A549 (cell line): ENCODE measurements at regions not wholly inside any gene's neighbourhood (a gene's known extent, or its start where the extent isn't known, plus 50 kb on each side); places are given as distances from the start of the nearest gene placed in this dataset.

Source experiments
- ATAC-seq, 2 experiments: fragments of 200-7000 bp in 1 of 2; fragments of >200 bp in 1 of 2; cut with Nextera tagmentation in 1 of 2; cut with Tn5 transposase in 1 of 2; 3 replicates each; pipeline versions ENCODE4 v1.8.0 to v1.9.1; 2018 to 2020; ENCODE audit warnings: mild to moderate bottlenecking in 1 of 2, moderate library complexity in 1 of 2
- CTCF ChIA-PET: fragments of 300-600 bp; sonication (Branson Sonifier 250); formaldehyde crosslinking; extraction: SDS; loops from one replicate; lab custom pipeline; 2021; ENCODE audit warnings: antibody characterized with exemption, inconsistent platforms; lab: Yijun Ruan, JAX
- POLR2A ChIA-PET: fragments of 350-600 bp; formaldehyde crosslinking; extraction: SDS; loops from one replicate; lab custom pipeline; 2021; ENCODE audit warnings: antibody characterized with exemption, inconsistent platforms; lab: Yijun Ruan, JAX
- DNase-seq, 2 experiments: peaks; one replicate each; pipeline versions ENCODE4 v3.0.0 to v3.0.0-alpha.2; 2011 to 2016; ENCODE audit warnings: low read depth in 1 of 2, low spot score in 1 of 2
- FAIRE-seq: peaks from 2 replicates; lab custom pipeline; 2011; peaks lifted over from hg19 to GRCh38; lab: Jason Lieb, UNC
- H3K27ac ChIP-seq, 2 experiments: fragments of >200 bp; sonication (Bioruptor Twin); formaldehyde crosslinking; 3 replicates each; pipeline ENCODE4 v1.5.1; 2016 to 2017
- H3K4me1 ChIP-seq: fragments of >200 bp; sonication (Bioruptor Twin); formaldehyde crosslinking; 3 replicates; pipeline ENCODE4 v1.6.1; 2016
- H3K4me2 ChIP-seq: fragments of >200 bp; sonication (Bioruptor Twin); formaldehyde crosslinking; 3 replicates; pipeline ENCODE4 v1.6.1; 2016
- H3K4me3 ChIP-seq: fragments of >200 bp; sonication (Bioruptor Twin); formaldehyde crosslinking; 3 replicates; pipeline ENCODE4 v1.5.1; 2016
- H3K9me3 ChIP-seq: fragments of >200 bp; sonication (Bioruptor Twin); formaldehyde crosslinking; 3 replicates; pipeline ENCODE4 v1.6.1; 2016
- ATOH8 ChIP-seq: fragments of 250-450 bp; sonication (Bioruptor Pico); IDR thresholded peaks from 2 replicates; pipeline ENCODE4 v1.5.0; 2020; ENCODE audit warnings: low read depth, mild to moderate bottlenecking, moderate library complexity
- CBX2 ChIP-seq: fragments of 200-600 bp; sonication (generic); IDR thresholded peaks from 2 replicates; pipeline ENCODE4 v1.6.1; 2016; ENCODE audit warnings: low read depth, mild to moderate bottlenecking, borderline replicate concordance
- CBX8 ChIP-seq: fragments of 200-600 bp; sonication (generic); IDR thresholded peaks from 2 replicates; pipeline ENCODE4 v1.6.1; 2016
- CHD2 ChIP-seq: fragments of 150-350 bp; IDR thresholded peaks from 2 replicates; pipeline ENCODE4 v1.6.1; 2014; ENCODE audit warnings: low read length; ENCODE audit not compliant: partially characterized antibody
- CHD4 ChIP-seq: fragments of 200-600 bp; sonication (generic); IDR thresholded peaks from 2 replicates; pipeline ENCODE4 v1.6.1; 2016; ENCODE audit warnings: antibody characterized with exemption, mild to moderate bottlenecking, borderline replicate concordance
- E2F6 ChIP-seq: IDR thresholded peaks from 2 replicates; pipeline ENCODE4 v1.6.1; 2012; ENCODE audit warnings: low read depth, borderline replicate concordance
- EP300 ChIP-seq, 2 experiments: fragments of >200 bp; sonication (Bioruptor Twin); formaldehyde crosslinking; IDR thresholded peaks; 2 replicates in 1 of 2; 3 replicates in 1 of 2; pipeline ENCODE4 v1.6.1; 2016 to 2017
- HDAC2 ChIP-seq: fragments of 200-600 bp; sonication (generic); IDR thresholded peaks from 2 replicates; pipeline ENCODE4 v1.6.1; 2016
- HEYL ChIP-seq: fragments of 250-450 bp; sonication (Bioruptor Pico); IDR thresholded peaks from 2 replicates; pipeline ENCODE4 v1.8.0; 2021; ENCODE audit warnings: mild to moderate bottlenecking, moderate library complexity
- NR3C1 ChIP-seq: fragments of >200 bp; sonication (Bioruptor Twin); formaldehyde crosslinking; IDR thresholded peaks from 3 replicates; pipeline ENCODE4 v1.6.1; 2017
- PHF8 ChIP-seq: fragments of 200-600 bp; sonication (generic); IDR thresholded peaks from 2 replicates; pipeline ENCODE4 v1.6.1; 2016; ENCODE audit warnings: low read depth, mild to moderate bottlenecking, antibody characterized with exemption, moderate library complexity, borderline replicate concordance
- POLR2A ChIP-seq: IDR thresholded peaks from 2 replicates; pipeline ENCODE4 v1.6.1; 2012; ENCODE audit warnings: mild to moderate bottlenecking, low read length
- RAD21 ChIP-seq, 2 experiments: fragments of >200 bp in 1 of 2; sonication (Bioruptor Twin) in 1 of 2; formaldehyde crosslinking in 1 of 2; IDR thresholded peaks in 1 of 2; conservative IDR thresholded peaks in 1 of 2; 2 replicates in 1 of 2; 3 replicates in 1 of 2; pipeline ENCODE4 v1.6.1; 2012 to 2018; ENCODE audit warnings: inconsistent platforms in 1 of 2
- RFX5 ChIP-seq: fragments of 450-650 bp; IDR thresholded peaks from 2 replicates; pipeline ENCODE4 v1.7.1; 2014; ENCODE audit warnings: antibody characterized with exemption, mild to moderate bottlenecking, moderate library complexity
- RNF2 ChIP-seq: fragments of 200-600 bp; sonication (generic); IDR thresholded peaks from 2 replicates; pipeline ENCODE4 v1.6.1; 2016; ENCODE audit warnings: low read depth, mild to moderate bottlenecking, antibody characterized with exemption, moderate library complexity, borderline replicate concordance
- ZC3H11A ChIP-seq: fragments of 450-650 bp; IDR thresholded peaks from 2 replicates; pipeline ENCODE4 v1.6.1; 2014; ENCODE audit warnings: antibody characterized with exemption, mild to moderate bottlenecking
- ZNF302 ChIP-seq: fragments of 250-450 bp; sonication (Bioruptor Pico); IDR thresholded peaks from 2 replicates; pipeline ENCODE4 v1.9.0; 2021; ENCODE audit warnings: inconsistent platforms, mild to moderate bottlenecking, moderate library complexity
- ZSCAN20 ChIP-seq: fragments of 250-450 bp; sonication (Bioruptor Pico); IDR thresholded peaks from 2 replicates; pipeline ENCODE4 v1.8.0; 2022; ENCODE audit warnings: mild to moderate bottlenecking, moderate library complexity
- WGBS: methylation state at CpG from one replicate; pipeline ENCODE4 v1.1.6; 2017; ENCODE audit errors: missing lambda C conversion rate; 5-methylcytosine and 5-hydroxymethylcytosine counted together
- TF ChIP-seq, protein P1 (sequence below): fragments of >200 bp; sonication (Bioruptor Twin); formaldehyde crosslinking; IDR thresholded peaks from 2 replicates; pipeline ENCODE4 v1.6.1; 2016

GRCh38 chr6:231779-232178 lies 60.5 kb upstream of the DUSP22 start:
- no peak for TF ChIP-seq CBX8
- TF ChIP-seq RNF2: no peak
- no peak for TF ChIP-seq ZNF302 (CRISPR knock-in tag)
- TF ChIP-seq ATOH8 (CRISPR knock-in tag): no peak
- no peak for TF ChIP-seq HDAC2
- TF ChIP-seq EP300 (IDR thresholded peaks at IDR 0.05): no peak
- TF ChIP-seq POLR2A: no peak
- TF ChIP-seq, all 56 proteins: peak for 0
- FAIRE-seq (no peak), ATAC-seq (no peak), DNase-seq (no peak)
- no peaks in the 10 kb centered on the region for H3K9me3 ChIP-seq
- no peaks in the 10 kb centered on the region for H3K4me1 ChIP-seq
- no peak overlapping the region for H3K27ac ChIP-seq
- WGBS: 43% methylated on average over 4 of the region's 4 CpGs
- H3K4me2 ChIP-seq: no peak overlapping the region
- ChIA-PET POLR2A (no interaction called here), CTCF (no interaction called here)
- no peak overlapping the region for H3K4me3 ChIP-seq

DNA sequence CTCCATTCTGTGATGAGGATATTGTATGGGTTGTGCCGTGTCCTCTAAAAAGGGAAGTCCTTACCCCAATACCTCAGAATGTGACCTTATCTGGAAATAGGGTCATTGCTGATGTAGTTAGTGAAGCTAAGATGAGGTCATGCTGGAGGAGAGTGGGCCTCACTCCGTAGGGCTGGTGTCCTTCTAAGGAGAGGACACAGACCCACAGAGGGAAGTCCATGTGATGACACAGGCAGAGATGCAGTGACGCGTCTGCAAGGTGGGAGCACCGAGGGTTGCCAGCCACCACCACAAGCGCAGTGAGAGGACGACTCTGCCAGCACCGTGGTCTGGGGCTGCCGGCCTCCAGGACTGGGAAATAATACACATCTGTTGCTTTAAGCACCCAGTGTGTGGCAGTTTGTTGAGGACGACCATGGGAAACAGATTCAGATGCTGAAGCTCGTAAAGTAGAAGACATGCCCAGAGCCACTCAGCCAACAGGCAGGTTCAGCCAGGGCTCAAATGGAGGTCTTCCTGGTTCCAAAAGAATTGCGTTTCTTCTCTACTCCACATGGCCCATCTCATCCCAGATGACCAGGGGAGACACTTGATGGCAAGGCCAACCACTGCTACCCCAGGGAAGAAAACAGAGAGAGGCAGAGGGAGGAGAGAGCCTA lies 59.2 kb upstream of the DUSP22 start:
- H3K27ac ChIP-seq: no peak overlapping the region
- TF ChIP-seq ZSCAN20 (CRISPR knock-in tag) (no peak), ATOH8 (CRISPR knock-in tag) (no peak), CHD2 (no peak), CHD4 (no peak), PHF8 (no peak), ZNF302 (CRISPR knock-in tag) (no peak), ZC3H11A (no peak), CBX2 (no peak)
- TF ChIP-seq, protein P1, sequence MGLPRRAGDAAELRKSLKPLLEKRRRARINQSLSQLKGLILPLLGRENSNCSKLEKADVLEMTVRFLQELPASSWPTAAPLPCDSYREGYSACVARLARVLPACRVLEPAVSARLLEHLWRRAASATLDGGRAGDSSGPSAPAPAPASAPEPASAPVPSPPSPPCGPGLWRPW: no peak
- no peaks in the 10 kb centered on the region for H3K4me1 ChIP-seq
- DNase-seq (no peak), ATAC-seq (no peak), FAIRE-seq (no peak)
- H3K9me3 ChIP-seq: no peaks in the 10 kb centered on the region
- 69% methylated on average over 10 of the region's 12 CpGs for WGBS
- POLR2A ChIA-PET: no interaction called here
- CTCF ChIA-PET: interaction anchor here (1.1 kb wide), 1 partner anchor 43 kb away, joined by 3 read pairs; no protein-coding TSS in a partner anchor
- H3K4me3 ChIP-seq: no peak overlapping the region
- H3K4me2 ChIP-seq: no peak overlapping the region

DNA sequence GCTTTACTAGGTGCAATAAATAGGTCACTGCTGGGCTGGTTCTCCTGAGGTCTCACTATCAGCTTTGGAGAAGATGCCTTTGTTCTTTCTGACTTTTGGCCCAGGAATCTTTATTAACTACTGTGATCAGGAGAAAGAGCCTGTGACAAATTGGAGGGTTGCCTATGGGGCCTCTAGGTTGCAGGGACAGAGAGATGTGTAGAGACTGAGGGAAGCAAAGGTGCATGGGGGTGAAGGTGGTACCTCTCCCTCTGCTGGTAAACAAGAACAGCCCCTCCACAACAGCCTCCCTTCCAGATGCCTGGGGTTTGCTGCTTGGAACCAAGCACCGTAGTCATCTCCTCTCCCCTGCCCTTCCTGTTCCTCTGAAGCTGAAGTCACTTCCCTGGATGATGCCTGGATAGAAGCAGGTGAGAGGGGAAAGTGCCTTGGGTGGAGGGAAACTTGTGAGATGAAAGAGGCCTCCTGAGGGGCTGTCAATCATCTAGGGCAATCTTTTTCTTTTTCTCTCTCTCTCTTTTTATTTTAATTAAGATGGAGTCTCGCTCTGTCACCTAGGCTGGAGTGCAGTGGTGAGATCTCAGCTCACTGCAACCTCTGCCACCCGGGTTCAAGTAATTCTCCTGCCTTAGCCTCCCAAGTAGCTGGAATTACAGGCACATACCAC lies 57.4 kb upstream of the DUSP22 start:
- Histone ChIP-seq H3K27ac (no peak overlapping the region), H3K4me2 (no peak overlapping the region), H3K4me3 (no peak overlapping the region), H3K4me1 (no peaks in the 10 kb centered on the region), H3K9me3 (no peaks in the 10 kb centered on the region)
- ATAC-seq: no peak
- no peak for TF ChIP-seq RAD21 (conservative IDR thresholded peaks at IDR 0.05 in 1 of 2, IDR thresholded peaks at IDR 0.05 in 1 of 2)
- no peak for TF ChIP-seq CHD4
- no peak for TF ChIP-seq E2F6
- no peak for TF ChIP-seq ZNF302 (CRISPR knock-in tag)
- TF ChIP-seq HEYL: no peak
- TF ChIP-seq RFX5: no peak
- no peak for TF ChIP-seq NR3C1
- POLR2A ChIA-PET: no interaction called here
- CTCF ChIA-PET: no interaction called here
- DNase-seq: no peak
- 58% methylated on average over 3 of the region's 3 CpGs for WGBS
- FAIRE-seq: no peak
